ENCODE measurements at regions not wholly inside any gene's neighbourhood (a gene's known extent, or its start where the extent isn't known, plus 50 kb on each side); places are given as distances from the start of the nearest gene placed in this dataset.
"Not testable (repeated sequence)": the region's sequence is repeated elsewhere in the genome, so short reads cannot be mapped to it uniquely, and the experiment has no call there.

DNA sequence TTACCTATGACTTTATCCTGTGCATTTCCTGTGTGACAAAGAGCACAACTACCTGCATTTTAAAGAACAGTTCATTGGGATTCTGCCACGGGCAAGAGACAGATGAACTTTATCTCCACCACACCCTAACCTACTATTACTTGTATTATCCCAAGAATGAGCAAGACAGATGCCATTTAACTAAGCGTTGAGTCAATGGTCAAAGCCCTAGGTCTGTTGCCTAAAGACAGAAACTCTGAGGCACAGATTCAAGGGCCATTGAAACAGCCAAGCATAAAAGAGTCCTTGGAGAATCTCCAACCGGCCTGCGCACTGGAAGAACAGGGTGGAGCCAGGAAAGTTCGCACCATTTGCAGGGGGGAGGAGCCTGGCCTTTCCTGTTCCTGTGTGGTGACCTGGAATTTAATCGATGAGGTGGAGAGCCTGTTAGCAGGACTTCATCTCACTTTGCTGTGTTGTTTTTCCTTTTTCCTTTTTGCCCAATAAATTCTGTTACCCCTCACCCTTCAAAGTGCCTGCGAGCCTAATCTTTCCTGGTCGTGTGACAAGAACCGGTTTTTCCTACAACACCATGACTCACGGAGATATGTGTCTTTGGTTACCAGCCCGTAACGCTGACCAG lies 146.4 kb upstream of the DIAPH2 start:
- no peak for DNase-seq
- Histone ChIP-seq H3K4me3 (no peak overlapping the region), H3K36me3 (no peaks in the 10 kb centered on the region), H3K9me3 (no peaks in the 10 kb centered on the region), H3K27ac (no peak overlapping the region), H3K4me1 (peaks cover 0 to 8% (median 0%) of the 10 kb centered on the region in 4 donors), H3K27me3 (no peaks in the 10 kb centered on the region)
- TF ChIP-seq, protein P1, sequence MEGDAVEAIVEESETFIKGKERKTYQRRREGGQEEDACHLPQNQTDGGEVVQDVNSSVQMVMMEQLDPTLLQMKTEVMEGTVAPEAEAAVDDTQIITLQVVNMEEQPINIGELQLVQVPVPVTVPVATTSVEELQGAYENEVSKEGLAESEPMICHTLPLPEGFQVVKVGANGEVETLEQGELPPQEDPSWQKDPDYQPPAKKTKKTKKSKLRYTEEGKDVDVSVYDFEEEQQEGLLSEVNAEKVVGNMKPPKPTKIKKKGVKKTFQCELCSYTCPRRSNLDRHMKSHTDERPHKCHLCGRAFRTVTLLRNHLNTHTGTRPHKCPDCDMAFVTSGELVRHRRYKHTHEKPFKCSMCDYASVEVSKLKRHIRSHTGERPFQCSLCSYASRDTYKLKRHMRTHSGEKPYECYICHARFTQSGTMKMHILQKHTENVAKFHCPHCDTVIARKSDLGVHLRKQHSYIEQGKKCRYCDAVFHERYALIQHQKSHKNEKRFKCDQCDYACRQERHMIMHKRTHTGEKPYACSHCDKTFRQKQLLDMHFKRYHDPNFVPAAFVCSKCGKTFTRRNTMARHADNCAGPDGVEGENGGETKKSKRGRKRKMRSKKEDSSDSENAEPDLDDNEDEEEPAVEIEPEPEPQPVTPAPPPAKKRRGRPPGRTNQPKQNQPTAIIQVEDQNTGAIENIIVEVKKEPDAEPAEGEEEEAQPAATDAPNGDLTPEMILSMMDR (IDR thresholded peaks at IDR 0.05) = no peak
- intact Hi-C loops (cut with DNase I; ENCODE audit: low total_unique reads) = no loop called here

DNA sequence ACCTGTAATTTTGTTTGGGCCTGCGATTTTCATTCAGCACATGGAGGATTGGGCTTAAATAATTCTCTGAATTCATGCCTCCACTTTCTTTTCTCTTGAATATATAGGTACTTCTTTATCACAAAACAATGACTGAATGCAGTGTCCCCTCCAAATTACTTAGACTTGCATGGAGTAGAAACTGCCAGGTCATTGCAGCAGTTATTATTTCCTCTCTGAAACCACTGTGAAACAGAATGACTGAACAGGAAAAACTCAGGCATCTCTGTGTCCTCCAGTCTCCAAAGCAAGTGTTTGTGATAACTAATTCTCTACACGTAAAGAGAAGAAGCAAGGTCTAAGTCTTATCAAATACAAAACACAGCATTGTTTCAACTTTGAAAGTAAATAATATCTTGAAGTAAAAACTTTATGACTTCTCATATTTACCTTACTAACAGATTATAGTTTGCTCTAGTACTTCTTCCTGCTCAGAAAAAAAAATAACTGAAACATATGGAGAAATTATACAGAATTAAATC lies 144.5 kb upstream of the DIAPH2 start:
- Histone ChIP-seq H3K36me3 (no peaks in the 10 kb centered on the region), H3K4me3 (no peak overlapping the region), H3K27me3 (no peaks in the 10 kb centered on the region), H3K9me3 (no peaks in the 10 kb centered on the region), H3K4me1 (peaks cover 0 to 8% (median 0%) of the 10 kb centered on the region in 4 donors), H3K27ac (no peak overlapping the region)
- TF ChIP-seq, protein P1 (IDR thresholded peaks at IDR 0.05) = no peak
- DNase-seq = no peak
- intact Hi-C loops (cut with DNase I; ENCODE audit: low total_unique reads) = no loop called here

DNA sequence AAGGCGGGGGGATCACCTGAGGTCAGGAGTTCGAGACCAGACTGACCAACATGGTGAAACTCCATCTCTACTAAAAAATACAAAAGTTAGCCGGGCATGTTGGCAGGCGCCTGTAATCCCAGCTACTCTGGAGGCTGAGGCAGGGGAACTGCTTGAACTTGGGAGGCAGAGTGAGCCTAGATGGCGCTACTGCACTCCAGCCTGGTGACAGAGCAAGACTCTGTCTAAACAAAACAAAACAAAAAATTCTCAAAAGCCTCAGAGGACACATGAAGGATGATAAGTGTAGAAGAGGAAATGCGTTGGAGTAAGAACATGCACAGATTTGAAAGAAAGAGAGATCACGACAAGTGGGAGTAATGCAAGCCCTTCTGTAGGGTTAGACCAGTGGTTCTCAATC lies 138.4 kb upstream of the DIAPH2 start:
- H3K4me3 ChIP-seq; H3K27me3 ChIP-seq; intact Hi-C loops (cut with DNase I; ENCODE audit: low total_unique reads); H3K27ac ChIP-seq; H3K4me1 ChIP-seq; DNase-seq; H3K9me3 ChIP-seq; H3K36me3 ChIP-seq: not testable (repeated sequence)

DNA sequence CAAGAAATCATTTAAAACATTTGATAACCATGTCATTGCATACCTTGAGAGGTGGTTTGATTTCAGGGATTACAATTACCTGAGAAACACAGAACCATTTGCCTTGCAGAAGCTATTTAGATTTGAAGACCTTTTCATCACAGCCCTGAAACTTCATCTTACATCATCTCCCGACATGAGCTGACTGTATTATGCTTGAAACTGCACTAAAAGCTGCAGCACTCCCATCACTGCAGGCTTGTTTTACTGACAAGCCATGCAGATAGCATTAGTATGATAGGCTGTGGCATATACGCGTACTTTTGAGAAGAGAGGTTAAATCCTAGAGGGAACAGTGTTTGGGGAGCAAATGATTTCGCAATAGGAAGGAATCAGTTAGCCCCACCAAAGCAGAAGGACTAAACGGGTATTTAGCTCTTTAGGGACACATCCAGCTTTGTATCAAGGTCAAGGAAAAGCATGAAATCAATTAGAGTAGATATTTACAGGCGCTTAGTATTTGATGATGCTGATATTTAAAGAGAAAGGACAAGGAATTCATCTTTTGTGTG lies 133.2 kb upstream of the DIAPH2 start:
- Histone ChIP-seq H3K27ac (no peak overlapping the region), H3K4me3 (no peak overlapping the region), H3K27me3 (no peaks in the 10 kb centered on the region), H3K36me3 (no peaks in the 10 kb centered on the region), H3K4me1 (peaks cover 0 to 4% (median 0%) of the 10 kb centered on the region in 4 donors), H3K9me3 (no peaks in the 10 kb centered on the region)
- intact Hi-C loops (cut with DNase I; ENCODE audit: low total_unique reads) = no loop called here
- TF ChIP-seq, protein P1 (IDR thresholded peaks at IDR 0.05) = no peak
- DNase-seq = no peak

DNA sequence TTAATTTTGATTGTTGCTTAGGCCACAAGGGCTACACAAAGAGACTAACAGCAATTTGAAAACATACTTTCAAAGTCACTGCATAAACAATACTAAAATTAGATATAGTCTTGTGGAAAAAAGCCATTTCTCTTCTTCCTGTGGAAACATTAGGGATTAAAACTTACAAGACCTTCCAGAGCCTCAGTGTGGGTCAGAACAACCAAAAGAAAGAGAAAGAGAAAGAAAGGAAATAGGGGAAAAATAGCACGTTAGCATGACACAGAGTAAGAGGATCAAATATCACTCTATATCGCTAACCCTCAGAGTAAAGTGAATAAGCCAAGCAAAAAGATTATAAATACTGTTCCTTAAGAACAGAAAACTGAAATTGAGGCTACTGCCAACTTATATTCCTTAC lies 127.8 kb upstream of the DIAPH2 start:
- intact Hi-C loops (cut with DNase I; ENCODE audit: low total_unique reads) = no loop called here
- no peak for DNase-seq

DNA sequence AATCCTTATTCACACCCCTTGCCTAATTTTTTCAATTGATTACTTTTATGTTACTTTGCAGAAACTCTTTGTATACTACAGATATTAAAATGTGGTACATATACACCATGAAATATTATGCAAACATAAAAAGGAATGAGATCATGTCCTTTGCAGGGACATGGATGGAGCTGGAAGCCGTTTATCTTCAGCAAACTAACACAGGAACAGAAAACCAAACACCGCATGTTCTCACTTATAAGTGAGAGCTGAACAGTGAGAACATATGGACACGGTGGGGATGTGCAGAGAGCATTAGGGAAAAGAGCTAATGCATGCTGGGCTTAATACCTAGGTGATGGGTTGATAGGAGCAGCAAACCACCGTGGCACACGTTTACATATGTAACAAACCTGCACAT lies 123.5 kb upstream of the DIAPH2 start:
- H3K36me3 ChIP-seq; intact Hi-C loops (cut with DNase I; ENCODE audit: low total_unique reads); H3K9me3 ChIP-seq; H3K4me3 ChIP-seq; H3K27ac ChIP-seq; DNase-seq; H3K27me3 ChIP-seq: not testable (repeated sequence)
- peaks cover 0 to 23% (median 0%) of the 10 kb centered on the region in 4 donors for H3K4me1 ChIP-seq

More for the DNA sequence above, 127.8 kb upstream of the DIAPH2 start:
- no peaks in the 10 kb centered on the region for H3K27me3 ChIP-seq
- TF ChIP-seq, protein P1 (IDR thresholded peaks at IDR 0.05) = no peak
- no peaks in the 10 kb centered on the region for H3K36me3 ChIP-seq
- H3K27ac ChIP-seq = peak overlapping the region; percentile 64 to 78
- H3K4me1 ChIP-seq = peaks cover 0 to 10% (median 0%) of the 10 kb centered on the region in 4 donors
- no peaks in the 10 kb centered on the region for H3K9me3 ChIP-seq
- H3K4me3 ChIP-seq = peak overlapping the region; percentile 4 to 12

All from tibial artery (tissue), 4 donors.